ENCODE measurements at regions not wholly inside any gene's neighbourhood (a gene's known extent, or its start where the extent isn't known, plus 50 kb on each side); places are given as distances from the start of the nearest gene placed in this dataset.
"Not testable (repeated sequence)": the region's sequence is repeated elsewhere in the genome, so short reads cannot be mapped to it uniquely, and the experiment has no call there.

DNA sequence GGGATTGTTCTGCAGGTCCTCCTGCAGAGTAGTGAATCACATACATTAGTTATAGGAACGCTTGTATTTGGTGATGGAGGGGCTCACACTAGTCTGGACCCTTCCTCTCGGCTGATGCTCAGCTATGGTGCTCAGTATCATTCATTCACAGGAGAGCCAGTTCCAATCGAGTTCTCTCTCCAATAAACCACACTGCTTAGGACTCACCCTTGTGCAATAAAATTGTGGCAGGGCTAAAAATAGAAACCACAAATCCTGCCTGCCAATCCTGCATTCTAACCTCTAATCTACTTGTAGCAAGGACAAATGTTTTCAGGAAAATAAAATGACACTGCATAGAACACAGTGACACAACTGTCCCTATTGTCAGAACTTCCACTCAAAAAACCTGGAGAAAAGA lies 138.4 kb upstream of the TBL1XR1 start:
- Histone ChIP-seq H3K9me3 (ENCODE audit: control insufficient read depth in 1 of 2, low read length in 2 of 2) (no peaks in the 10 kb centered on the region), H3K27me3 (ENCODE audit: control insufficient read depth in 1 of 2, insufficient read depth in 2 of 2, low read length in 2 of 2) (no peaks in the 10 kb centered on the region), H3K4me1 (ENCODE audit: control insufficient read depth in 1 of 2, insufficient read depth in 2 of 2, low read length in 2 of 2) (peaks cover 25 to 51% of the 10 kb centered on the region in 2 donors), H3K36me3 (ENCODE audit: control insufficient read depth in 1 of 2, insufficient read depth in 2 of 2, low read length in 2 of 2) (no peaks in the 10 kb centered on the region), H3K27ac (ENCODE audit: low read depth, low read length) (no peak overlapping the region), H3K9ac (ENCODE audit: low read depth in 1 of 2, low read length in 2 of 2) (no peak overlapping the region), H3K4me3 (ENCODE audit: low read depth in 1 of 2, low read length in 2 of 2) (no peak overlapping the region)

DNA sequence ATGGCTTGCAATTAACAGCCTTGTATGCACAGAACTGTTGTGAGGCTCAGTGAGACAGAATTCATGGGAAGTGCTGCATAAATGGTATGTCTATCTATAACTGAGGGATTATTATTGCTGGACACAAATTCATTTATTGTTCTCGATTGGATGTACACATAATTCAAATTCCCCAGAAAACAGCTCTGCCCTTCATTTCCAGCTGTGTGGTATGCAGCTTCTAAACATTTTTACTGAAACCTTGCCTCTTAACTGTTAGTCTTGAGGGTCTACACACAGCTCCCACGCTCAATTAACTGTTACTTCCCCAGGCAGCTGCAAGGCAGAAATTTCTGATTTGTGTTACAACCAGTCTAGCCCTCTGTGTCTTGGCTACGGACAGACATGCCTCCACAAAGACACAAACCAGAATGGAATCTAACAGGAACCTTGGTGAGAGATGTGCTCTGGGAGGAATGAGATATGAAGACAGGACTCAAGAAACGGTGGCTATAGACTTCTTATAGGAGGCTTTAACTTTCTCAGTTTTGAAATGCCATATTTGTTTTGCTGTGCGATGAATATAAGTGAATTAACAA lies 139.7 kb upstream of the TBL1XR1 start:
- no peak overlapping the region for H3K4me3 ChIP-seq (ENCODE audit: low read depth in 1 of 2, low read length in 2 of 2)
- H3K9ac ChIP-seq (ENCODE audit: low read depth in 1 of 2, low read length in 2 of 2) = no peak overlapping the region
- peaks cover 25 to 51% of the 10 kb centered on the region in 2 donors for H3K4me1 ChIP-seq (ENCODE audit: control insufficient read depth in 1 of 2, insufficient read depth in 2 of 2, low read length in 2 of 2)
- no peaks in the 10 kb centered on the region for H3K27me3 ChIP-seq (ENCODE audit: control insufficient read depth in 1 of 2, insufficient read depth in 2 of 2, low read length in 2 of 2)
- no peaks in the 10 kb centered on the region for H3K36me3 ChIP-seq (ENCODE audit: control insufficient read depth in 1 of 2, insufficient read depth in 2 of 2, low read length in 2 of 2)
- H3K27ac ChIP-seq (ENCODE audit: low read depth, low read length) = no peak overlapping the region
- H3K9me3 ChIP-seq (ENCODE audit: control insufficient read depth in 1 of 2, low read length in 2 of 2) = no peaks in the 10 kb centered on the region

DNA sequence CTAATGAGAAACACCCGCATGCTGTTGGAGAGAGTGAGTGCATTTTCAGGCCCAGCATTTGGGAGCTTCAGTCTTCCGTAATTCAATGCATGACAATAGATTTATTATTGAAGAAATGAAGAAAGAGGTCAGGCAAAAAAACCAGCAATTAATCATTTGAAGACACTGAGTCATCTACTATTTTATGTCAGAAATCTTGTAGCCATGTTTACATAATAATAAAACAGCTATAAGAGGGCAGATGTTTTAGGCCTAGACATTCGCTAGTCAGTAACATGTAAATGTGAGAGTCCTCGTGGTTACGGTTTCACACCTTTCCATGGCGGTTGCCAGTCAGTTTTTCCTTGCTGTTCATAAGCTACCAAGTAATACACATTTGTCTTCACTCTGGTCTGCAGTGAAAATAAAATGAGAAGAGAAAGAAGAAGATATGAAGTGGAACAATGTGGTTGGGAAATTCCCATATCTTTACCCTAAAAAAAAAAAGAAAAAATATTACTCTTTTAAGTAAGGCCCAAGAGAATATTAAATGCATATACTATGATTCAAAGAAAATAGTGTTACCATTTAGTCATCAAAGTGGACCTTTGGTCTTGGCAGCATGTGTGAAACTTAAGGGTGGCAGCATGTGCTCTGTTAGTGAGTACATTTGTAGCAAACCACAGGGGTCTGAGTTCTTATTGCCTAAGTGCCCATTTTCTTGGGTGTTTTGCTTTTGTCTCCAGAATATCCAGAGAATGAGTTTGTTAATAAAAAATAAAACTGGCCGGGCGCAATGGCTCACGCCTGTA lies 140.5 kb upstream of the TBL1XR1 start:
- peaks cover 25 to 51% of the 10 kb centered on the region in 2 donors for H3K4me1 ChIP-seq (ENCODE audit: control insufficient read depth in 1 of 2, insufficient read depth in 2 of 2, low read length in 2 of 2)
- no peak overlapping the region for H3K27ac ChIP-seq (ENCODE audit: low read depth, low read length)
- H3K9me3 ChIP-seq (ENCODE audit: control insufficient read depth in 1 of 2, low read length in 2 of 2) = no peaks in the 10 kb centered on the region
- no peak overlapping the region for H3K4me3 ChIP-seq (ENCODE audit: low read depth in 1 of 2, low read length in 2 of 2)
- H3K36me3 ChIP-seq (ENCODE audit: control insufficient read depth in 1 of 2, insufficient read depth in 2 of 2, low read length in 2 of 2) = no peaks in the 10 kb centered on the region
- no peak overlapping the region for H3K9ac ChIP-seq (ENCODE audit: low read depth in 1 of 2, low read length in 2 of 2)
- no peaks in the 10 kb centered on the region for H3K27me3 ChIP-seq (ENCODE audit: control insufficient read depth in 1 of 2, insufficient read depth in 2 of 2, low read length in 2 of 2)

DNA sequence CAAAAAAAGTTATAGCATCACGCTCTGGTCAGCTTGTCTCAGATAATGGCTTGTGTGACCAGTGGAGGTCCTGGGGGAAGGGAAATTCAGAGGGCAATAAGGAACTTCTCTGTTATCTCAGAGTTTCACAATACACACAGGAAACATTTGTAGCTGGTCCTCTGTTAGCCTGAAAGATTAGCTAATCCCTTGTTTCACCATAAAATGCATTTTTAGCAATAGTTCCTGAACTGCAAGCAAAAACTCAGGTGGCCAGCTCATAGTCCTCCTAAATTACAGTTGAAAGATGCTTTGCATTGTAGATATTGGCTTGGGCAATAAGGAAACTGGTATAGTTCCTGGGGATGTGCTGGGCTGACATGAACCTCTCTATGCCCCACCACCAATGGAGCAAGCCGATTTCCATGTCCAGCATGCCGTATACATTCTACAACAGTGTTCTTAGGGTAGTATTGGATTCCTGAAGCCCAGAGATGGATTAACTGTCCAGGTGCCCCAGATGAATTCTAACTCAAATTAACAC lies 141.5 kb upstream of the TBL1XR1 start:
- Histone ChIP-seq H3K4me3 (ENCODE audit: low read depth in 1 of 2, low read length in 2 of 2) (peak overlapping the region in 1 of 2 donors; percentile 4), H3K27me3 (ENCODE audit: control insufficient read depth in 1 of 2, insufficient read depth in 2 of 2, low read length in 2 of 2) (no peaks in the 10 kb centered on the region), H3K9me3 (ENCODE audit: control insufficient read depth in 1 of 2, low read length in 2 of 2) (no peaks in the 10 kb centered on the region), H3K36me3 (ENCODE audit: control insufficient read depth in 1 of 2, insufficient read depth in 2 of 2, low read length in 2 of 2) (no peaks in the 10 kb centered on the region), H3K27ac (ENCODE audit: low read depth, low read length) (no peak overlapping the region), H3K4me1 (ENCODE audit: control insufficient read depth in 1 of 2, insufficient read depth in 2 of 2, low read length in 2 of 2) (peaks cover 34 to 57% of the 10 kb centered on the region in 2 donors), H3K9ac (ENCODE audit: low read depth in 1 of 2, low read length in 2 of 2) (no peak overlapping the region)

DNA sequence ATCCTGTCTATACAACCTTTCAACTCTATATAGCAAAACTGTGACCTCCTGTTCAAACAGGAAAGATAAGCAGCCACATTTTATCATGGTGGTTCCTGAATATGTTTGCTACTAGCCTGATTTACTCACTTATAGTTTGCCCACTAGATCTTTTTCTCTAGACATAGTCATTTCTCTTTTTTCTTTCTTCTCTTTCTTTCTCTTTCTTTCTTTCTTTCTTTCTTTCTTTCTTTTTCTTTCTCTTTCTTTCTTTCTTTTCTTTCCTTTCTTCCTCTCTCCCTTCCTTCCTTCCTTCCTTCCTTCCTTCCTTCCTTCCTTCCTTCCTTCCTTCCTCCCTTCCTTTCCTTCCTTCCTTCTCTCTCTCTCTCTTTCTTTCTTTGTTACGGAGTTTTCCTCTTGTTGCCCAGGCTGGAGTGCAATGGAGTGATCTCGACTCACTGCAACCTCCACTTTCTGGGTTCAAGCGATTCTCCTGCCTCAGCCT lies 142.0 kb upstream of the TBL1XR1 start:
- not testable (repeated sequence) for H3K9ac ChIP-seq (ENCODE audit: low read depth in 1 of 2, low read length in 2 of 2); H3K4me3 ChIP-seq (ENCODE audit: low read depth in 1 of 2, low read length in 2 of 2); H3K9me3 ChIP-seq (ENCODE audit: control insufficient read depth in 1 of 2, low read length in 2 of 2); H3K27ac ChIP-seq (ENCODE audit: low read depth, low read length); H3K27me3 ChIP-seq (ENCODE audit: control insufficient read depth in 1 of 2, insufficient read depth in 2 of 2, low read length in 2 of 2); H3K36me3 ChIP-seq (ENCODE audit: control insufficient read depth in 1 of 2, insufficient read depth in 2 of 2, low read length in 2 of 2)
- peaks cover 37 to 55% of the 10 kb centered on the region in 2 donors for H3K4me1 ChIP-seq (ENCODE audit: control insufficient read depth in 1 of 2, insufficient read depth in 2 of 2, low read length in 2 of 2)

DNA sequence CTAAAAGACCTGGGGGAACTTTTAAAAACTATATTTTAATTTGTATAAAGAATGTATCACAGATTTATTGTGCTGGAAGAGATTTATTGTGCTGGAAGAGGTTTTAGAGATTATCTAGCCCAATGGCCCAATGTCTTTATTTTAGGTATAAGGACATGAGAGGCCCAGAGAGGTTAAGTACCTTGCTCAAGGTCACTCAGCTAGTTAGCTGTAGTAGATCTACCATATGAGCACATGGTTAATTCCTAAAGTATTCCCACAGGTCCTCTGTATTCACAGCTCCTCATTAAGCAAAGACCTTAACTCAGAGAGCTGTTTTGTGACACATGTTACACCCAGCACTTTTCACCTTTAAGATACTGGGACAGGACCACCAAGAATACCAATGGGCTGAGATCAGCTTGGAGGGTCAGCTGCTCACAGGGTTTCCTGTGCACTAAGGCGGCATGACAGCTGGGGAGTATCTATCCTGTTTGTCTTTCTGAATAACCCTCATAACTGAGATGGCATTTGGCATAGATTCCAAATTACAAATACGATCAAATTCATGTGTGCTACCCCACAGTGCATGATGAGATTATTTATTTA lies 143.1 kb upstream of the TBL1XR1 start:
- Histone ChIP-seq H3K9me3 (ENCODE audit: control insufficient read depth in 1 of 2, low read length in 2 of 2) (no peaks in the 10 kb centered on the region), H3K4me3 (ENCODE audit: low read depth in 1 of 2, low read length in 2 of 2) (no peak overlapping the region), H3K27me3 (ENCODE audit: control insufficient read depth in 1 of 2, insufficient read depth in 2 of 2, low read length in 2 of 2) (no peaks in the 10 kb centered on the region), H3K4me1 (ENCODE audit: control insufficient read depth in 1 of 2, insufficient read depth in 2 of 2, low read length in 2 of 2) (peaks cover 46 to 59% of the 10 kb centered on the region in 2 donors), H3K27ac (ENCODE audit: low read depth, low read length) (no peak overlapping the region), H3K9ac (ENCODE audit: low read depth in 1 of 2, low read length in 2 of 2) (no peak overlapping the region), H3K36me3 (ENCODE audit: control insufficient read depth in 1 of 2, insufficient read depth in 2 of 2, low read length in 2 of 2) (no peaks in the 10 kb centered on the region)

DNA sequence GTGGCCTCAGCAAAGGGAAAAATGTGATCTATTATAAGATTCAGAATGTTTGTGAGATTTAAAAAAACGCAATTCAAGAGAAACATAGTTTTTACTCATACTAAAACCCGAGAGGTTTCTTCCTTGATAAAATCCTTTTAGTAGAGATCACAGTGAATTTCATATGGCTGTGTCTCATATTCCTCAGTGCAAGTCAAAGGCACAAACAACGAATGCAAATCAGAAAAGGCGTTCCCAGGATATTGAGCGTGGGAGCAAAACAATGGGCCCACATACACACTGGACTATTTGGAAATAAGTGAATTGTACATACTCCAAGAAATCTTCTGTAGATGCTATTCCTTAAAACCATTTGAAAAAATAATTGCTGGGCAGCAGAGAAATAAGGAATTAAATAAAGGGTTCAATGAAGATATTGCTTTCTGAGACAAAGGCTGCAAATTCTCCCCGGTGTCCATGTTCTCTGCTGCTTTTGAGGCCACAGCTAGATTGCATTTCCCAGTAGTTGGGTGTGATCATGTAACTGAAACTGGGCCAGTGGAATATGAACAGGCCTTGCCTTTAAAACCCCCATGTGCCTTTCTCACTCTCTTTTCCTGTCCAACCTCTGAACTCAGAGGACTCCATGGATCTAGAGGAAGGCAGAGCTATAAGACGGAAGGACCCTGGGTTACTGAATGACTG lies 144.6 kb upstream of the TBL1XR1 start:
- H3K27me3 ChIP-seq (ENCODE audit: control insufficient read depth in 1 of 2, insufficient read depth in 2 of 2, low read length in 2 of 2) = no peaks in the 10 kb centered on the region
- H3K9ac ChIP-seq (ENCODE audit: low read depth in 1 of 2, low read length in 2 of 2) = no peak overlapping the region
- no peak overlapping the region for H3K4me3 ChIP-seq (ENCODE audit: low read depth in 1 of 2, low read length in 2 of 2)
- no peaks in the 10 kb centered on the region for H3K36me3 ChIP-seq (ENCODE audit: control insufficient read depth in 1 of 2, insufficient read depth in 2 of 2, low read length in 2 of 2)
- H3K9me3 ChIP-seq (ENCODE audit: control insufficient read depth in 1 of 2, low read length in 2 of 2) = no peaks in the 10 kb centered on the region
- peaks cover 48 to 59% of the 10 kb centered on the region in 2 donors for H3K4me1 ChIP-seq (ENCODE audit: control insufficient read depth in 1 of 2, insufficient read depth in 2 of 2, low read length in 2 of 2)
- no peak overlapping the region for H3K27ac ChIP-seq (ENCODE audit: low read depth, low read length)

DNA sequence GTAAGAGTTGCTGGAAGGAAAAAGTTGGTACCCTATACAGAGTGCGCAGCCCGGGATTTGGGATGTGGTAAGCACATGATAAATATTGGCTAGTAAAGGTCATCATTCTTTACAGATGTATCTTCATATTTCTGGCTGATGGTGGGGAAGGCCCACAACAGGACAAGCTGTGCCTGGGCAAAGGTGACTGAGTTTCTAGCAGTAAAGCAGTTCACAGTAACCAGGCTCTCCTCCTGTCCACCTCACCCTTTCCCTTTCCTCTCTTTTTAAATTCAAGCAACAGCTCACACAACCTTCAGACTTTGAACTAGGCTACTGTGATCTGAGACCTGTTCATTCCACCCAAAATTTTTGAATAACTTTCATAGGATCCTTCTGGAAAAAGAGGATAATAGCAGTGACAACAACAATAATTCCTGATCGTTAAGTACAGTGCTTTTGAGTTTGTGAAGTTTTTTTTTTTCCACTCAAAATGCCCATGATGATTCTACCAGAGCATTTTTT lies 145.9 kb upstream of the TBL1XR1 start:
- no peak overlapping the region for H3K9ac ChIP-seq (ENCODE audit: low read depth in 1 of 2, low read length in 2 of 2)
- H3K27ac ChIP-seq (ENCODE audit: low read depth, low read length) = no peak overlapping the region
- H3K9me3 ChIP-seq (ENCODE audit: control insufficient read depth in 1 of 2, low read length in 2 of 2) = no peaks in the 10 kb centered on the region
- no peak overlapping the region for H3K4me3 ChIP-seq (ENCODE audit: low read depth in 1 of 2, low read length in 2 of 2)
- peaks cover 38 to 53% of the 10 kb centered on the region in 2 donors for H3K4me1 ChIP-seq (ENCODE audit: control insufficient read depth in 1 of 2, insufficient read depth in 2 of 2, low read length in 2 of 2)
- H3K36me3 ChIP-seq (ENCODE audit: control insufficient read depth in 1 of 2, insufficient read depth in 2 of 2, low read length in 2 of 2) = no peaks in the 10 kb centered on the region
- H3K27me3 ChIP-seq (ENCODE audit: control insufficient read depth in 1 of 2, insufficient read depth in 2 of 2, low read length in 2 of 2) = no peaks in the 10 kb centered on the region

DNA sequence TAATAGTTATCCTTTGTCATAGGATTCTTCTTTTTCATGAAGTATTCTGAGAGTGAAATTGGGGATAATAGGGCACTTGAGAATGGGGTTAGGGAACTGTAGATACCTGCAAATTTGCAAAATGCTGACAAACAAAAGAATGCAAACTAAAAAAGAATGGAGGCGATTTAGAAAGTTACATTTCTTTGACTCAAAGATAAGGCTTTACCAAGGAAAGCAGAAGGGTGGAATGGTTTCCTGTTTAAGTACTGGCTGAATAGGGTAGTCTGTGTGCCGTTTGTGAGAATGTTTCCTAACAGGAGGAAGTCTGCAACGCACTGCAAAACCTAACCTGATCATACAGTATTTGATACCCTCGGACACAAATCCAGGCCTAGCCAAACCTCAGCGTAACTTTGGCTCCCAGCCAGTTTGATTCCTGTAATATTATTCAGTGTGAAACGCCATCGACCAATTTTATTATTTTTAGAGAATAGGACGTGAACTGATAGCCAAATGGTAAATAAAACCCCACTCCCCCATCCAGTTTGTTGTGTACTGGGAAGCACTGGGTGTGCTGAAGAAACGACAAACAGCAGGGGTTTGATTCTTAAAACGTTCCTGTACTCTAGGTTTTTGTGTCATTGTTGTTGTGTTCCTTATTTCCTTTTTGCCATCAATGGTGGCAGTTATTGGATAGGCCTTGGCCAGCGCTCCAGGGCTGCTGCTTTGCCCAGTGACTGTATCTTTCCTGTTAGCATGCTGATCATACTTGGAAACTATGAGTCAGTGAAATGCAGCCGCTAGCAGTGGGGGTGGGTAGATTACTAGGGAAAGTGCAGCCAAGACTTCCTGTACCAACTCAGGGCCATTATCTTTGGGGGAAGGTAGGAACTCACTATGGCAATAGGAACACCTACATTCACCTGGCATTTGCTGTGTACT lies 148.0 kb upstream of the TBL1XR1 start:
- Histone ChIP-seq H3K9me3 (ENCODE audit: control insufficient read depth in 1 of 2, low read length in 2 of 2) (no peaks in the 10 kb centered on the region), H3K36me3 (ENCODE audit: control insufficient read depth in 1 of 2, insufficient read depth in 2 of 2, low read length in 2 of 2) (no peaks in the 10 kb centered on the region), H3K4me1 (ENCODE audit: control insufficient read depth in 1 of 2, insufficient read depth in 2 of 2, low read length in 2 of 2) (peaks cover 31 to 47% of the 10 kb centered on the region in 2 donors), H3K27me3 (ENCODE audit: control insufficient read depth in 1 of 2, insufficient read depth in 2 of 2, low read length in 2 of 2) (no peaks in the 10 kb centered on the region), H3K27ac (ENCODE audit: low read depth, low read length) (peak overlapping the region; percentile 70), H3K9ac (ENCODE audit: low read depth in 1 of 2, low read length in 2 of 2) (peak overlapping the region in 1 of 2 donors; percentile 54), H3K4me3 (ENCODE audit: low read depth in 1 of 2, low read length in 2 of 2) (peak overlapping the region in 1 of 2 donors; percentile 6)

Data from duodenal mucosa (tissue), 2 donors.